ENCODE measurements at regions not wholly inside any gene's neighbourhood (a gene's known extent, or its start where the extent isn't known, plus 50 kb on each side); places are given as distances from the start of the nearest gene placed in this dataset.

DNA sequence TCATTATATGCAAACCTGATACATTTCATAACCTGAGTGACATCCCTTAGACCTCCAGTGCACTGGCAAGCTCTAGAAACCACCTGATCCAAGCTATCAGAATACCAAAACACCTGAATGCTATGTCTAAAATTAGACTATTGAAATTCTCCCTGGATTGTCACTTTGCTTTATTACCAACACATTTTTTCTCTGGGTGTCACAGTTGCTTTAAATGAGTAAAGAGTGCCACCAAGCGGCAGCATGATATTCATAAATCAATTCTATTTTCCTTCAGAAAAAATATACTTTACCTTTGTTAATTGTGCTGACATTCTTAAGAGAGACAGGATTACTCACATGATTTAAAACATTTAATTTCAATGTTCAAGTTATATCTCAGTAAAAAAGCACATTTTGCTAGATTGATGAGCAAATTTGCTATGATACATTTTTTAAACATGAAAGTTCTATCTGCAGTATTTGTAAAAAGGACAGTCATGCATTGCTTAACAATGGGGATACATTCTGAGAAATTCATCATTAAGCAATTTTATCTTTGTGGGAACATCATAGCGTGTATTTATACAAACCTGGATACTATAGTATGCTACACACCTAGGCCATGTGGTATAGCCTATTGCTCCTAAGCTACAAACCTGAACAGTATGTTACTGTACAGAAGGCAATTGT is 338.4 kb upstream of the SLC39A10 start:
- DNase-seq: peak in 1 of 3 donors; percentile 11
- no peak overlapping the region for H3K4me3 ChIP-seq (ENCODE audit: low read length)
- H3K9me3 ChIP-seq (ENCODE audit: control insufficient read depth, low read length): no peaks in the 10 kb centered on the region
- H3K27me3 ChIP-seq (ENCODE audit: control insufficient read depth, insufficient read depth): no peaks in the 10 kb centered on the region
- no peaks in the 10 kb centered on the region for H3K4me1 ChIP-seq (ENCODE audit: control insufficient read depth, insufficient read depth, low read length)
- H3K27ac ChIP-seq (ENCODE audit: low read length): no peak overlapping the region
- whole genome bisulfite sequencing: 5% methylated on average over 2 of the region's 2 CpGs
- no peak for ATAC-seq
- intact Hi-C loops (cut with DNase I): no loop called here

DNA sequence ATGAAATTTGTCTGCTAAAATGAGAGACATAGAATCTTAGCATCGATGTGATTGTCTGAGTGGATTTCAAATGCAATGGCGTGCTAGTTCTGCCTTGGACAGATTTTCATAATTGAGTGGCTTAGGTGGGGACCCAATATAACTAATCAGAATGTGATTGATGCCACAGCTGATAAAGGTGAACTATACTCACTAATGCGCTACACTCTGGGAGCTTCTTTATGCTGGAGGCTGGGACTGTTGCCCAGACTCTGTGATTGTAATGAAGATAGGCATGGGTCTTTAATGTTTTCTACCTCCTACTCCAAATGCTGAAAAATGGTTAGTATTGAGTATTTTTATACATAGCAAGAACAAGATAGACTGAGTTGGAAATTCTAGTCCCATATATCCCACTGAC is 339.5 kb upstream of the SLC39A10 start:
- WGBS: 93% methylated on average over 3 of the region's 3 CpGs
- ATAC-seq (no peak), DNase-seq (no peak)
- Histone ChIP-seq H3K27ac (ENCODE audit: low read length) (no peak overlapping the region), H3K27me3 (ENCODE audit: control insufficient read depth, insufficient read depth) (no peaks in the 10 kb centered on the region), H3K9me3 (ENCODE audit: control insufficient read depth, low read length) (no peaks in the 10 kb centered on the region), H3K4me3 (ENCODE audit: low read length) (no peak overlapping the region), H3K4me1 (ENCODE audit: control insufficient read depth, insufficient read depth, low read length) (no peaks in the 10 kb centered on the region)
- intact Hi-C loops (cut with DNase I): no loop called here

DNA sequence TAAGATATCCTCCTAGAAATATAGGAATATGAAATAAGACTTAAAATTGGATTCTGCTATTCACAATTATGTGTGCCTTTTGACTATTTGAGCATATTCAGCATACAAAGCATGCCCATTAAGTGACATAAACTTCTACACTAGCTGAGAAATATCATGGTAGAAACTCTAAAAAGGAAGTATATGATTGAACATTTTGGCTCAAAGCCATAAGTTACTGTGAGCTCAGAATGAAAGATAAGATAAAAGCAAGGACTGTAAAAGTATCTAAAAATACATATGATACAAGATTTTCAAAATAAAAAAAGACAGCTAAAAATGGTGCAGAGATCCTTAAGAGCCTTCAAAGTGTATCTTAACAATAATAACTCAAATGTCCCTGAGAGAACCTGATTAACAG is 340.5 kb upstream of the SLC39A10 start:
- ATAC-seq (no peak), DNase-seq (no peak)
- no peaks in the 10 kb centered on the region for H3K4me1 ChIP-seq (ENCODE audit: control insufficient read depth, insufficient read depth, low read length)
- H3K9me3 ChIP-seq (ENCODE audit: control insufficient read depth, low read length): no peaks in the 10 kb centered on the region
- no peaks in the 10 kb centered on the region for H3K27me3 ChIP-seq (ENCODE audit: control insufficient read depth, insufficient read depth)
- H3K27ac ChIP-seq (ENCODE audit: low read length): no peak overlapping the region
- intact Hi-C loops (cut with DNase I): no loop called here
- no peak overlapping the region for H3K4me3 ChIP-seq (ENCODE audit: low read length)

DNA sequence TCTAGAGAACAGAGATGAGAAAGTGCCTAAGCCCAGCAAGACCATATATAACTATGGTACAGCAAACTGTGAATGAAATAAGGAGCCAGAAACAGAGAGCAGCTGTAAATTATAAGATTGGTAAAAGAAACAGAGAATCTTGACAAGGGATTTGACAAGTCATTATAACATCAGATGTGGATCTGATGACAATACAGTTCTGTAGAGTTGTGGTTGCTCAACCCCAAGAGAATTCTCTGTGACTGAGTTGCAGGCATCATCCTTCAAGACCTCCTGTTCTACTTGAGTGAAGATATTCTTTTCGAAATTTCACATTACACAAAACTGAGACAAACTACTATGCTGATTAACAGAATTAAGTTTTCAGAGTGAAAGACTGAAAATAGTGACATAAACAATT is 343.1 kb upstream of the SLC39A10 start:
- 89% methylated on average over 1 of the region's 1 CpG for WGBS
- DNase-seq (no peak), ATAC-seq (no peak)
- Histone ChIP-seq H3K4me1 (ENCODE audit: control insufficient read depth, insufficient read depth, low read length) (no peaks in the 10 kb centered on the region), H3K9me3 (ENCODE audit: control insufficient read depth, low read length) (no peaks in the 10 kb centered on the region), H3K27ac (ENCODE audit: low read length) (no peak overlapping the region), H3K27me3 (ENCODE audit: control insufficient read depth, insufficient read depth) (no peaks in the 10 kb centered on the region), H3K4me3 (ENCODE audit: low read length) (no peak overlapping the region)
- intact Hi-C loops (cut with DNase I): no loop called here

DNA sequence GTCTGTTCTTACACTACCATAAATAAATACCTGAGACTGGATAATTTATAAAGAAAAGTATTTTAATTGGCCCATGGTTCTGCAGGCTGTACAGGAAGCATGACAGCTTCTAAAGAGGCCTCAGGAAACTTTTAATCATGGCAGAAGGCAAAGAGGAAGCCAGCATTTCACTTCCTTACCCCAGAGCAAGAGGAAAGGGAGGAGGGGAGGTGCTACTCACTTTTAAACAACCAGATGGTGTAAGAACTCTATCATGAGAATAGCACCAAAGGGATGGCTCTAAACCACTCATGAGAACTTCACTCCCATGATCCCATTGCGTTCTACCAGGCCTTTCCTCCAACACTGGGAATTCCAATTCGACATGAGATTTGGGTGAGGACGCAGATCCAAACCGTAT is 344.4 kb upstream of the SLC39A10 start:
- Histone ChIP-seq H3K27ac (ENCODE audit: low read length) (no peak overlapping the region), H3K9me3 (ENCODE audit: control insufficient read depth, low read length) (no peaks in the 10 kb centered on the region), H3K27me3 (ENCODE audit: control insufficient read depth, insufficient read depth) (no peaks in the 10 kb centered on the region), H3K4me3 (ENCODE audit: low read length) (no peak overlapping the region), H3K4me1 (ENCODE audit: control insufficient read depth, insufficient read depth, low read length) (no peaks in the 10 kb centered on the region)
- 95% methylated on average over 4 of the region's 4 CpGs for WGBS
- ATAC-seq (no peak), DNase-seq (no peak)
- intact Hi-C loops (cut with DNase I): no loop called here

DNA sequence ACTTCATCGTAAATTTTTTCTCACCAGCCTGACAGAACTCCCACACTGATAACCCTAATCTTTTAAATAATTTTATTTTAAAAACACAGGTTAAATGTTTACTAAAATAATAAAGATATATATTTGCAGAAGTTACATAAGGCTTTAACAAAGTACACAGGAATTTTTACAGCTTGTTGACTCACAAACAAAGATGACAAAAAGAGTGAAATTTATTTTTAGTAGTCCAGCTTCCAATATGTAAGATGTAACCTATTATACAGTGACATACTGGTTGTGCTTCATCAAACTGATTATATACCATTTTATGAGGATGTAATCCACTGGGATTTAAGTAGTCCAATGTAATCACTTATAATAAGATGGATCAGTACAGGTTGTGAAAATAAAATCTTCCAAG is 348.9 kb upstream of the SLC39A10 start:
- Histone ChIP-seq H3K9me3 (ENCODE audit: control insufficient read depth, low read length) (no peaks in the 10 kb centered on the region), H3K27me3 (ENCODE audit: control insufficient read depth, insufficient read depth) (no peaks in the 10 kb centered on the region), H3K27ac (ENCODE audit: low read length) (no peak overlapping the region), H3K4me3 (ENCODE audit: low read length) (no peak overlapping the region), H3K4me1 (ENCODE audit: control insufficient read depth, insufficient read depth, low read length) (no peaks in the 10 kb centered on the region)
- intact Hi-C loops (cut with DNase I): no loop called here
- ATAC-seq: no peak
- 39% methylated on average over 1 of the region's 1 CpG for WGBS
- no peak for DNase-seq

DNA sequence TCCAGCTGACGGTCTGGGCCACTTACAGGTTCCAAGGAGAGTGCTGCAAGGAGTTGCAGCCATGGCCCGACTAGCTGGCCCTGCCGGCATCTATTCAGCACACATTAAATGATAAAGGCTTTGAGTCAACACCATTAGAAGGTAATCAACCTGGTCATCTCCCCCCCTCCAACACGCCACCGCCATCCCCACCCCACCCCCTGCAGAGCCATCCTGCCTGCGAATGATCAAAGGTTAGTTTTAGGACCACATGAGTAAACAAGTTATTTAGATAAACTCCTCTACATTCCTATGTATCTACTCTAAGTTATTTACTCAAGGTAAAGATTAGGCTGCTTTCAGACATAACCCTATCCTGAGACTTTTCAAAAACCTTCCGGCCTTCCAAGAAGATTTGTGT is 349.3 kb upstream of the SLC39A10 start:
- no peak for DNase-seq
- 30% methylated on average over 7 of the region's 7 CpGs for WGBS

DNA sequence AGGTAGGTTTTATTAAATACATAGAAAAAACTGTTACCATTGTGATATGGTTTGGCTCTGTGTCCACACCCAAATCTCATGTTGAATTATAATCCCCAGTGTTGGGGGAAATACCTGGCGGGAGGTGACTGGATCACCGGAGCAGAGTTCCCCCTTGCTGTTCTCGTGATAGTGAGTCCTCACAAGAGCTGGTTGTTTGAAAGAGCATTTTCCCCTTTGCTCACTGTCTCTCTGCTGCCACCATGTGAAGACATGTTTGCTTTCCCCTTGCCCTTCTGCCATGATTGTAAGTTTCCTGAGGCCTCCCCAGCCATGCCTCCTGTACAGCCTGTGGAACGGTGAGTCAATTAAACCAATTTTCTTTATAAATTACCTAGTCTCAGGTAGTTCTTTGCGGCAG is 352.7 kb upstream of the SLC39A10 start:
- 67% methylated on average over 5 of the region's 5 CpGs for WGBS
- no peak for DNase-seq
- no peak for ATAC-seq
- Histone ChIP-seq H3K27ac (ENCODE audit: low read length) (no peak overlapping the region), H3K9me3 (ENCODE audit: control insufficient read depth, low read length) (no peaks in the 10 kb centered on the region), H3K27me3 (ENCODE audit: control insufficient read depth, insufficient read depth) (no peaks in the 10 kb centered on the region), H3K4me3 (ENCODE audit: low read length) (no peak overlapping the region), H3K4me1 (ENCODE audit: control insufficient read depth, insufficient read depth, low read length) (no peaks in the 10 kb centered on the region)
- intact Hi-C loops (cut with DNase I): no loop called here

More for the DNA sequence above, 349.3 kb upstream of the SLC39A10 start:
- Histone ChIP-seq H3K4me1 (ENCODE audit: control insufficient read depth, insufficient read depth, low read length) (no peaks in the 10 kb centered on the region), H3K4me3 (ENCODE audit: low read length) (no peak overlapping the region), H3K27me3 (ENCODE audit: control insufficient read depth, insufficient read depth) (no peaks in the 10 kb centered on the region), H3K9me3 (ENCODE audit: control insufficient read depth, low read length) (no peaks in the 10 kb centered on the region), H3K27ac (ENCODE audit: low read length) (no peak overlapping the region)
- intact Hi-C loops (cut with DNase I): no loop called here
- ATAC-seq: no peak

DNA sequence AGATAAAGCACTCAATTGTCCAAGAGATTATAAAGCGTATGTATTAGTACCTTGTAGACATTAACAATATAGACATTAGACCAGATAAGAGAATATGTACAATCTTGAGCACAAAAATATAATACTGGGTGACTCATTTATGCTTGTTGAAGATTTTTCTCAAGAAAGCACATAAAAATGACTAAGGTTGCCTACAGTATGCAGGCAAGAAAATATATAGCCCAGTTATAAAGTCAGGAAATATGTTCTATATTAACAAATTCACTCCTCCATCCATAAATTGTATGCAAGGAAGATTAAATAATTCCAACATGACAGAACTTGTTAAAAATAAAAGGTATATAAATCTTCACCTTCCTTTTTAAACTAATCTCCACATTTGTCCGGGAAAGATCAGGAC is 356.4 kb upstream of the SLC39A10 start:
- no peaks in the 10 kb centered on the region for H3K27me3 ChIP-seq (ENCODE audit: control insufficient read depth, insufficient read depth)
- WGBS: 85% methylated on average over 2 of the region's 2 CpGs
- H3K9me3 ChIP-seq (ENCODE audit: control insufficient read depth, low read length): no peaks in the 10 kb centered on the region
- intact Hi-C loops (cut with DNase I): no loop called here
- no peak overlapping the region for H3K27ac ChIP-seq (ENCODE audit: low read length)
- no peaks in the 10 kb centered on the region for H3K4me1 ChIP-seq (ENCODE audit: control insufficient read depth, insufficient read depth, low read length)
- ATAC-seq (no peak), DNase-seq (no peak)
- no peak overlapping the region for H3K4me3 ChIP-seq (ENCODE audit: low read length)

DNA sequence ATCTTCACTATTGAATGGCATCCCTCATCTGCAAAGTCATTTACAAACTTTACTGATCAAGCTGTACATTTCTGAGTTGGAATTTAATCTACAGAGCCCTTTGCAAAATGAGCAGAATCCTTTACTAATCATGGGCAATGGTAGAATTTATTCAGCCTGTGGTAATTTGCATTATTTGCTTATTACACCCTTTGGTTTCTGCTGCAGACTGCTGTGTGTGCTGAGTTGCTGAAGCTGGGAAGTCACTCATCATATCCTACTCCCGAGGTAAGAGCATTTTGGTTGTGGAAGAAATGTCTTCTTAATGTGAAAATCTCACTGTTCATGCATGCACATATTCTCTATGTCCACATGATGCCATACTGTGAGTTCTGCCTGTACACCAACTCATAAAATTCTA is 357.4 kb upstream of the SLC39A10 start:
- no peak overlapping the region for H3K4me3 ChIP-seq (ENCODE audit: low read length)
- H3K27ac ChIP-seq (ENCODE audit: low read length): no peak overlapping the region
- no peaks in the 10 kb centered on the region for H3K9me3 ChIP-seq (ENCODE audit: control insufficient read depth, low read length)
- DNase-seq (no peak), ATAC-seq (no peak)
- no peaks in the 10 kb centered on the region for H3K4me1 ChIP-seq (ENCODE audit: control insufficient read depth, insufficient read depth, low read length)
- intact Hi-C loops (cut with DNase I): no loop called here
- 57% methylated on average over 1 of the region's 1 CpG for WGBS
- H3K27me3 ChIP-seq (ENCODE audit: control insufficient read depth, insufficient read depth): no peaks in the 10 kb centered on the region

DNA sequence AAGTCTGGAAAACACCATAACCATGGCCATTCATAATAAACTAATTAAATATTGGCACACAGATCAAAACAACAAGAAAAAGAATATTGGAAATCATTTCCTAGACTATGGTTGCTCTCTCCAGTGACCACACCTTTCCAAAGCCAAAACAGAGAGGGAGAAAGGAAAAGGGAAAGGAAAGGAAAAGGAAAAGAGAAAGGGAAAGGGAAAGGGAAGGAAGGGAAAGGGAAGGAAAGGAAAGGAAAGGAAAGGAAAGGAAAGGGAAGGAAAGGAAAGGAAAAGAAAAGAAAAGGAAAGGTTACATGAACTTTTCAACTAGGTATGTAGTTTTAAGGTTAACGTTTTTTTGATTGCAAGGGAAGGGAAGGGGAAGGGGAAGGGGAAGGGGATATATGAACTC is 360.5 kb upstream of the SLC39A10 start:
- ATAC-seq: no peak
- no peaks in the 10 kb centered on the region for H3K4me1 ChIP-seq (ENCODE audit: control insufficient read depth, insufficient read depth, low read length)
- H3K27ac ChIP-seq (ENCODE audit: low read length): no peak overlapping the region

DNA sequence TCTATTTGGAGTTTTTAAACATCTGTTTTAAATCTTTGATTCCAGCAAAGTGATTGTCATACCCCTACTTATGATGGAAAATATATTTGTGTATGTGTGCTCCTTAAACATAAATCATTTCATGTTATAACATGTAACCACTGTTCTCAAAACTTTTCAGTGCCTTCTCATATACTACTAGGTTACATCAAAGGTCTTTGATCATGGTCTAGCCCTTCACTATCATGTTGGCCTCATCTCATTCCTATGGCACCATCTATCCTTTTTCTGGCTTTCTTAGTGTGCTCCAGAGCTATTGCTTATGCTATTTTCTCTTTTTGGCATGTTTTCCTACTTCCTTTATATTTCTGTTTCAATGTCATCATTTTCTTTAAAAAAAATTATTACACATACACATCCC is 367.9 kb upstream of the SLC39A10 start:
- ATAC-seq (no peak), DNase-seq (no peak)
- Histone ChIP-seq H3K27ac (ENCODE audit: low read length) (no peak overlapping the region), H3K4me1 (ENCODE audit: control insufficient read depth, insufficient read depth, low read length) (no peaks in the 10 kb centered on the region), H3K4me3 (ENCODE audit: low read length) (no peak overlapping the region), H3K27me3 (ENCODE audit: control insufficient read depth, insufficient read depth) (no peaks in the 10 kb centered on the region), H3K9me3 (ENCODE audit: control insufficient read depth, low read length) (no peaks in the 10 kb centered on the region)
- intact Hi-C loops (cut with DNase I): no loop called here

More for the DNA sequence above, 360.5 kb upstream of the SLC39A10 start:
- no peaks in the 10 kb centered on the region for H3K27me3 ChIP-seq (ENCODE audit: control insufficient read depth, insufficient read depth)
- DNase-seq: no peak
- intact Hi-C loops (cut with DNase I): no loop called here
- 43% methylated on average over 1 of the region's 1 CpG for WGBS
- H3K9me3 ChIP-seq (ENCODE audit: control insufficient read depth, low read length): no peaks in the 10 kb centered on the region
- no peak overlapping the region for H3K4me3 ChIP-seq (ENCODE audit: low read length)
